WTC11 (cell line): ENCODE measurements at regions not wholly inside any gene's neighbourhood (a gene's known extent, or its start where the extent isn't known, plus 50 kb on each side); places are given as distances from the start of the nearest gene placed in this dataset.

Source experiments
- CTCF ChIP-seq: fragments of 200-600 bp; IDR thresholded peaks from 2 replicates; pipeline ENCODE4 v1.8.0; 2022; ENCODE audit warnings: antibody characterized with exemption
- E2F1 ChIP-seq: sonication (generic); formaldehyde crosslinking; IDR thresholded peaks from 2 replicates; pipeline ENCODE4 v1.8.0; 2022; ENCODE audit warnings: mild to moderate bottlenecking, missing genetic modification reagents
- ESRRA ChIP-seq: sonication (generic); formaldehyde crosslinking; IDR thresholded peaks from 2 replicates; pipeline ENCODE4 v1.8.1; 2022; ENCODE audit warnings: mild to moderate bottlenecking, missing genetic modification reagents, borderline replicate concordance
- NR2C2 ChIP-seq: sonication (generic); formaldehyde crosslinking; IDR thresholded peaks from 2 replicates; pipeline ENCODE4 v1.8.0; 2022; ENCODE audit warnings: mild to moderate bottlenecking, missing genetic modification reagents
- STAT6 ChIP-seq: sonication (generic); formaldehyde crosslinking; conservative IDR thresholded peaks from 2 replicates; pipeline ENCODE4 v1.8.1; 2023; ENCODE audit warnings: mild to moderate bottlenecking, low read depth, missing genetic modification reagents, moderate library complexity
- TEAD1 ChIP-seq: sonication (generic); formaldehyde crosslinking; IDR thresholded peaks from 2 replicates; pipeline ENCODE4 v1.8.0; 2022; ENCODE audit warnings: mild to moderate bottlenecking, missing genetic modification reagents
- USF2 ChIP-seq: sonication (generic); formaldehyde crosslinking; IDR thresholded peaks from 2 replicates; pipeline ENCODE4 v1.8.1; 2023; ENCODE audit warnings: mild to moderate bottlenecking, missing genetic modification reagents, moderate library complexity

- TF ChIP-seq STAT6 (CRISPR knock-in tag) (no peak), CTCF (no peak), NR2C2 (CRISPR knock-in tag) (no peak), E2F1 (CRISPR knock-in tag) (no peak), ESRRA (no peak), TEAD1 (no peak), USF2 (CRISPR knock-in tag) (no peak)
Measured at GRCh38 chr18:30675072-30675471, 367.5 kb downstream of the DSC3 start.
